GM12891 (cell line): ENCODE measurements at regions not wholly inside any gene's neighbourhood (a gene's known extent, or its start where the extent isn't known, plus 50 kb on each side); places are given as distances from the start of the nearest gene placed in this dataset.

ENCODE experiments used
- PAX5 ChIP-seq: IDR thresholded peaks from 2 replicates; pipeline ENCODE4 v1.6.1; 2011; ENCODE audit warnings: low read length, moderate library complexity, mild to moderate bottlenecking; ENCODE audit not compliant: insufficient read depth, severe bottlenecking
- POLR2A ChIP-seq: IDR thresholded peaks from 2 replicates; pipeline ENCODE4 v1.6.1; 2011; ENCODE audit warnings: low read depth, low read length, control low read depth
- POLR2AphosphoS5 ChIP-seq: IDR thresholded peaks from 2 replicates; pipeline ENCODE4 v1.6.1; 2011; ENCODE audit warnings: low read depth, low read length, control low read depth
- SPI1 ChIP-seq: IDR thresholded peaks from 2 replicates; pipeline ENCODE4 v1.6.1; 2011; ENCODE audit warnings: low read depth, low read length, control low read depth
- TAF1 ChIP-seq: IDR thresholded peaks from 2 replicates; pipeline ENCODE4 v1.6.1; 2011; ENCODE audit warnings: low read depth, low read length, control low read depth

- TF ChIP-seq POLR2AphosphoS5 (no peak), POLR2A (no peak), TAF1 (no peak), SPI1 (no peak), PAX5 (no peak)
These were observed 302.0 kb upstream of the MIR17HG start for GRCh38 chr13:91045351-91046034.
